Upper lobe of left lung (tissue), 4 donors: ENCODE measurements at regions not wholly inside any gene's neighbourhood (a gene's known extent, or its start where the extent isn't known, plus 50 kb on each side); places are given as distances from the start of the nearest gene placed in this dataset.
"Not testable (repeated sequence)": the region's sequence is repeated elsewhere in the genome, so short reads cannot be mapped to it uniquely, and the experiment has no call there.

ENCODE experiments used
- EP300 ChIP-seq, 4 donors: sonication (generic); formaldehyde crosslinking; IDR thresholded peaks; one replicate each; pipeline ENCODE4 v1.5.1; 2017; ENCODE audit warnings: antibody characterized with exemption in 4 of 4, control low read depth in 2 of 4
- POLR2A ChIP-seq, 4 donors: fragments of 450-650 bp; IDR thresholded peaks; one replicate each; pipeline ENCODE4 v1.5.1; 2016 to 2017; ENCODE audit warnings: antibody characterized with exemption in 4 of 4, mild to moderate bottlenecking in 2 of 4
- POLR2AphosphoS5 ChIP-seq, 2 donors: sonication (generic); formaldehyde crosslinking; IDR thresholded peaks; one replicate each; pipeline ENCODE4 v1.5.1; 2017; ENCODE audit warnings: antibody characterized with exemption in 2 of 2
- TF ChIP-seq, protein P1 (sequence below), 6 experiments: fragments of 450-650 bp in 4 of 6; fragments of 200-600 bp in 2 of 6; sonication (generic) in 2 of 6; IDR thresholded peaks; one replicate each; pipeline ENCODE4 v1.5.1; 2016 to 2019; ENCODE audit warnings: antibody characterized with exemption in 6 of 6

DNA sequence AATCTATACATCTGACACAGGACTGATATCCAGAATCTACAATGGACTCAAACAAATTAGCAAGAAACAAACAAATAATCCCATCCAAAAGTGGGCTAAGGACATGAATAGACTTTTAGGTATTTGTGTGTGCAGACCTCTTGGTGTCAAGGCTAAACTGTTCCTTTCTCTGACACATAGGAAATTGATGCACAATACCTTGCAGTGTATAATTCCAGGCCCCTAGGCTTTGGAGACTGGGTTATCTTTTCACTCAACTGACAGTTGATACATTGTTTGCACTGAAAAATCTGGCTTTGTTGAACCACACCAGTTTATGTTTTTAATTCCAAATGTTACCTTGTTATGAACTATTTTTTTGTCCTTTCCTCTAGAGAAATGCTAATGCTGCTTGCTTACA, 873.1 kb upstream of the TPTE start:
- TF ChIP-seq, protein P1, sequence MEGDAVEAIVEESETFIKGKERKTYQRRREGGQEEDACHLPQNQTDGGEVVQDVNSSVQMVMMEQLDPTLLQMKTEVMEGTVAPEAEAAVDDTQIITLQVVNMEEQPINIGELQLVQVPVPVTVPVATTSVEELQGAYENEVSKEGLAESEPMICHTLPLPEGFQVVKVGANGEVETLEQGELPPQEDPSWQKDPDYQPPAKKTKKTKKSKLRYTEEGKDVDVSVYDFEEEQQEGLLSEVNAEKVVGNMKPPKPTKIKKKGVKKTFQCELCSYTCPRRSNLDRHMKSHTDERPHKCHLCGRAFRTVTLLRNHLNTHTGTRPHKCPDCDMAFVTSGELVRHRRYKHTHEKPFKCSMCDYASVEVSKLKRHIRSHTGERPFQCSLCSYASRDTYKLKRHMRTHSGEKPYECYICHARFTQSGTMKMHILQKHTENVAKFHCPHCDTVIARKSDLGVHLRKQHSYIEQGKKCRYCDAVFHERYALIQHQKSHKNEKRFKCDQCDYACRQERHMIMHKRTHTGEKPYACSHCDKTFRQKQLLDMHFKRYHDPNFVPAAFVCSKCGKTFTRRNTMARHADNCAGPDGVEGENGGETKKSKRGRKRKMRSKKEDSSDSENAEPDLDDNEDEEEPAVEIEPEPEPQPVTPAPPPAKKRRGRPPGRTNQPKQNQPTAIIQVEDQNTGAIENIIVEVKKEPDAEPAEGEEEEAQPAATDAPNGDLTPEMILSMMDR (IDR thresholded peaks at IDR 0.05): not testable (repeated sequence)
- not testable (repeated sequence) for TF ChIP-seq POLR2A, EP300, POLR2AphosphoS5 (IDR thresholded peaks at IDR 0.05)
